Kidney tubule cell (primary cell): ENCODE measurements at regions not wholly inside any gene's neighbourhood (a gene's known extent, or its start where the extent isn't known, plus 50 kb on each side); places are given as distances from the start of the nearest gene placed in this dataset.
"Not testable (repeated sequence)": the region's sequence is repeated elsewhere in the genome, so short reads cannot be mapped to it uniquely, and the experiment has no call there.

Experiments used
- DNase-seq: peaks from one replicate; pipeline ENCODE4 v3.0.0-alpha.2; 2018; ENCODE audit warnings: low spot score

- not testable (repeated sequence) for DNase-seq
Measured at GRCh38 chr1:83238654-83239053, 760.3 kb downstream of the TTLL7 start.

DNA sequence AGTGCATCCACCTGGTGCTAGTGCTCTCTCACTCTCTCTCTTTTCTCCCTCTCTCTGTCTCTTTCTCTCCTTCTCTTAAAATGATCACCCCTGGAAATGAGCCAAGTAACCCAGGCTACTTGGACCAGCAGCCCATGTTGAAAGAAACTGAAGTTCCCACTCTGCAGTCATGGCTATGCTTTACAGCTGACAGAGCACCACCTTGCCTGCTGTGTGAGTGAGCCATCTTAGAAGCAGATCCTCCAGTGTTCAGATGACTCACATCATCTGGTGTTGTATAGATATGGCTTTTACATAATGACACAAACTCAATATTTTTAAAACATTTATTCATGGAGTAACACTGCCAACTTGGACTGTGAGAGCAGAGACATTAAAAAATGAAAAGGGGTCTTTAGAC lies 779.1 kb downstream of the TTLL7 start:
- DNase-seq = peak; percentile 6

DNA sequence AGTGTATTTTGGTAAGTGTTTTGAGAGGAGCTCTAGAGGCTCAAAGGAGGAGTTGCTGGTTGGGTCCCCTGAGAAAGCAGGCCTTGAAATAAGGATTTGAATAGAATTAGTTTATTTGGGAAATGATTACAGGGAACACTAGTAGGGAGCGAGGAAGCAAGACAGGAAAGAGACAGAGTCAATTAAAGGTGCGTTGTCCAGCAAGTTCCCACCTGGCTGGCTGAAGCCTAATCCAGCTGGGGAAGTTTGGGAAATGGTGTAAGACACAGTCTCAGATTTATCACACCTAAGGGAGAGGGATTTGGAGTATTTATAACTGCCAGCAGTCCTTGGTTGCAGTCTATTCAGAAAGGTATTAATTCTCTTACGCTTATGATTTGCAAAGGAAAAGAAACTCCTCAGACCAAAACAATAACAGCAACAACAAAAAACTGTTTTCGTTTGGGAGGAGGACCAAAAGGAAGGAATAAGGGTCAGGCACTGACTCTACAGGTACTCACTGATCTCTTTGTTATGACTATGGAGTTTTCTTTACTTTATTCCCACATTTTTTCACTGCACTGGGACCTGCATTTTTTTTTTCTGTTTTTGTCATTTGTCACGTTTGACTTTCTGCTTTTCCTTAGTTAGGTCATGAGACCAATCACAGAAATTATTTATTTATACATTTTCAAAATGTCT lies 780.8 kb downstream of the TTLL7 start:
- not testable (repeated sequence) for DNase-seq

- not testable (repeated sequence) for DNase-seq
Measured at GRCh38 chr1:83214317-83214716, 784.6 kb downstream of the TTLL7 start.

- not testable (repeated sequence) for DNase-seq
Measured at GRCh38 chr1:83213648-83214047, 785.3 kb downstream of the TTLL7 start.

GRCh38 chr1:83212033-83212432 lies 786.9 kb downstream of the TTLL7 start:
- DNase-seq = not testable (repeated sequence)

DNA sequence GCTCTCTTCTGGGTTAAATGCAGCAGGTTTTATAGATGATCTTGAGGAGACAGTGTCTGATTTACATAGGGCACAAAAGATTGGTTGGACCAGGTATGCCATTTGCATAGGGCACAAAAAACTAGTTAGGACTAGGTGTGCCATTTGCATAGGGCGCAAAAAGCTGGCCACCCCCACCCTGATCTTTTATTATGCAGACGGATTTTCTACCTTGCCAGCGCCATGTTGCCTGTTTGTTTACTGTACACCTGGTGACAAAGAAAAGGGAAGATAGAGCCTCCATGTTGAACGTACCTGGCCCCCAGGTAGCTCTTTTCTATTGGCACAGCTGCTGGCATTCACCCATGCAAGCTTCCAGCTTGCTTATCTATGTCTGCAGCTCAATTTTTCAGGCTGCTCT lies 790.4 kb downstream of the TTLL7 start:
- DNase-seq = not testable (repeated sequence)

DNA sequence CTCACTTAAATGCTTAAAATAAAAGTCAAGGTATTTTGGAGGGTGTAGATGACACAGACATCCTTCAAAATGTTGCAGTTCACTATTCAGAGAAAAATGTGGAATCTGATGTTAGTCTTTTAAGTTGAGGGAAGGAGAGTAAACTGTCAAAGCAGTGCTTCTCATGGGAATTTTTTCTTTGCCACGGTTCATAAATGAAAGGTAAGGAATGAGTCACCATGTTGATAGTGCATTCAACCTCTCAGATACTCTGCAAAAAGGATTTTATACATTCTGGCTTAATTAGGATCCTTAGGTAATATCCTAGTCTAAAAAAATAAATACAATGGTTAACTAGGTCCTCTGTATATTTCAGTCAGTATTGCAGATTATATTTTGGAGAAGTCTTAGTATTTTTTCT lies 804.3 kb downstream of the TTLL7 start:
- DNase-seq = not testable (repeated sequence)

GRCh38 chr1:83182033-83182728 lies 816.8 kb downstream of the TTLL7 start:
- not testable (repeated sequence) for DNase-seq

DNA sequence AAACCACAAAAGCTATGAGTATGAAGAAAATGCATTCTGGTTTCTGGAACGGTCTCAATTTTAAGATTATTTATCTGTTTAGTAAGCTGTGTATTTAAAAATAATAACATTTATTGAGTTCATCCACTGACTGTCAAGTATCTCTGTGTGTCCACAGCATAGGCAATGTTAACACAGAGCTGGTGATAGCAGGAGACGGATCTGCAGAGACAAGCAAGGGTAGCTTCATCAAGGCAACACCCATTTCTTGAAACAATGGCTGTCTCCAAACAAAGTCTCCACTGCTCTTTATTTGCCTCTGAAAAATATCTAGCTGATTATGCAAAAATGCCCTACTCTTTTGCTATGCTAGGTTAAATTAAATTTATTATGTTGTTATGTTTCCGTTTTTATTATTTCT lies 818.3 kb downstream of the TTLL7 start:
- not testable (repeated sequence) for DNase-seq

DNA sequence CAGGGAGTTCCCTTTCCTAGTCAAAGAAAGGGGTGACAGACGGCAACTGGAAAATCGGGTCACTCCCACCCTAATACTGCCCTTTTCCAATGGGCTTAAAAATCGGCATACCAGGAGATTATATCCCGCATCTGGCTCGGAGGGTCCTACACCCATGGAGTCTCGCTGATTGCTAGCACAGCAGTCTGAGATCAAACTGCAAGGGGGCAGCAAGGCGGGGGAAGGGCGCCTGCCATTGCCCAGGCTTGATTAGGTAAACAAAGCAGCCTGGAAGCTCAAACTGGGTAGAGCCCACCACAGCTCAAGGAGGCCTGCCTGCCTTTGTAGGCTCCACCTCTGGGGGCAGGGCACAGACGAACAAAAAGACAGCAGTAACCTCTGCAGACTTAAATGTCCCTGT lies 831.3 kb downstream of the TTLL7 start:
- DNase-seq = not testable (repeated sequence)

GRCh38 chr1:83163879-83164475 lies 835.0 kb downstream of the TTLL7 start:
- DNase-seq = not testable (repeated sequence)

DNA sequence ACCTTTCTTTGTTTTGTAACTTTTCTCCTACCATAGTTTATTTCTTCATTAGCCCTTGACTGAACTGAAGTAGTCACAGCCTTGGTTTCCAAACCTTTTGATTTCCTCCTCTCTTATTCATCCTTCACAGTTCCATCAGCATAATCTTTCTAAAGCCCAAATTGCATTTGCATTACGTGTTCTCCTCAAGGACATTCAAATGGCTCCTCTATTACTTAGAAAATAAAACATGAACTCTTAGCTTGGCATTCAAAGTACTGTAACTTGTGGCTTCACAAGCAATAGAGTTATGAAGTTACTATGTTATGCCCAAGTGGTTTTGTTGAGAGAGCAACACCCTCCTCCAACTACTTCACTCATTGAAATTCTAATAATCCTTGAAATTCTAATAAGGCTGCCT lies 840.0 kb downstream of the TTLL7 start:
- not testable (repeated sequence) for DNase-seq

- DNase-seq = peak; percentile 78
Measured at GRCh38 chr1:83154306-83154705, 844.6 kb downstream of the TTLL7 start.

DNA sequence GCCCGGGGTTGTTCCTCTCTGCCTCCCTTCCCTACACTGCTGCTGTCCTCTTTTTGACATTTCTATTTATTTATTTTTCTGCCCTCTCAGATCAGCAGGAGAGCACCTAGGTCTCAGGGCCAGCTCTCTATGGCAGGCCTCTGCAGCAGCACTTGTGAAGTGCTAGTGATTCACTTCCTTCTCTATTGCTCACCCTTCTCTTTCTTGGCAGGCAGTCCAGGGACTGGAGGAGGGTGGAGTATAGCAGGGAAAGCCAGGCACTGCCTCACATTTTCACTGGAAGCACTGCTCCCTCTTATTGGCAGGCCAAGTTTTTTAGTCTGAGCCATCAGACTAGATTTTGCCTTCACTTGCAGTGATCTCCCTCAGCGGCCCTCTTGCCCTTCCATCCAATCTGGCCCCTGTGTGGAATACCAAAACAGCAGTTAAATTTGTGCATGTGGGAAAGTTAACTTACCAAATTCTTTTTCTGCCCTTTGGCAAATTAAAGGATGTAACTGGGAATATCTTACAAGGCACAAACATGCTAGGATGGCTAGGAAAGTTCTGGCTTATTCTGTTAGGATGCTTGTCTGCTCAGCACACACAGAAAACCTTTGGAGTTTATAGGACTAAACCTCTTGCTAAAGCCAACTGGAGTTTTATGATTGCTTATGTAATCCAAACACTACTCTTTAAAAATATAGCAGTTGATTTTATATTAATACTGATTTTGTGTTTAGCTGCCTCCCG lies 847.6 kb downstream of the TTLL7 start:
- DNase-seq = peak; percentile 73

DNA sequence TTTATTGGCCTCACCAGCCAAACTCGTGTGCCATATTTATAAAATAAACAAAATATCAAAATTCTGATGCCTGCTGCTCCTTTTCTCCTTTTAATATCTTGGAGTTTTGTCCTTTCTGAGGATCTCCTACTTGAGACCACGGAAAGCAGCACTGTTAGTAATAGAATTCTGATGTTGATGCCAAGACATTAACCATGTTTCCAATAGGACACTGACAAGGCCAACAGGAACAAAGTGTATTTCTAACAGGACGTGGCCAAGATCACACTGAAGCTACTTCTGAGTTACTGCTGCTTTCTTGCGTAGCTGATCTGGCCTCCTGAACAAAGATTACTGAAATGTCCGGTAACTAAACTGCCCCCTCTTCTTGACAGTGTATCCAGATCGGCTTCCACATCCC lies 848.5 kb downstream of the TTLL7 start:
- DNase-seq = not testable (repeated sequence)

- DNase-seq = not testable (repeated sequence)
Measured at GRCh38 chr1:83145820-83146219, 853.1 kb downstream of the TTLL7 start.

GRCh38 chr1:83142802-83143201 lies 856.1 kb downstream of the TTLL7 start:
- not testable (repeated sequence) for DNase-seq

GRCh38 chr1:83135524-83136157 lies 863.3 kb downstream of the TTLL7 start:
- DNase-seq = not testable (repeated sequence)

- DNase-seq = not testable (repeated sequence)
Measured at GRCh38 chr1:83134322-83135014, 864.5 kb downstream of the TTLL7 start.

DNA sequence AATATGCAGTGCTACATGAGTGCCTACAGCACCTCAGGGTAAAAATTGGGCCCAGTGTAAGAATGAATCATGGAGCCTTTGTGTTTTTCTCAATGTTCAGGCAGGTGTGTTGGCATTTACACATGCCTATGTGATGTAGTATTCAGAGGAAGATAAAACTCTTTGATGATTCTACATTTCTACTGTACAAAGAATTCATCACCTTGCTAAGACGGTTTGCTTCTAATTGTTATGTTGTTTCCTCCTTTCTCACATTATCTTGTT lies 867.3 kb downstream of the TTLL7 start:
- peak; percentile 22 for DNase-seq
